Esophagus squamous epithelium (tissue), 5 donors: ENCODE measurements at regions not wholly inside any gene's neighbourhood (a gene's known extent, or its start where the extent isn't known, plus 50 kb on each side); places are given as distances from the start of the nearest gene placed in this dataset.
A peak's percentile ranks its signal among the peaks of the same experiment; 100 is the strongest.

Source experiments
- DNase-seq: peaks from one replicate; lab custom pipeline; 2025; lab: John Stamatoyannopoulos, UW
- H3K27ac ChIP-seq, 4 donors: fragments of 200-600 bp; sonication (generic); one replicate each; pipeline ENCODE4 v1.5.1; 2016 to 2019; ENCODE audit warnings: mild to moderate bottlenecking in 1 of 4
- H3K27me3 ChIP-seq, 4 donors: fragments of 200-600 bp; sonication (generic); 1 replicate in 3 of 4; 2 replicates in 1 of 4; pipeline versions ENCODE4 v1.5.1 to v1.6.0; 2017 to 2021; ENCODE audit warnings: antibody characterized with exemption in 1 of 4
- H3K36me3 ChIP-seq, 3 donors: fragments of 200-600 bp; sonication (generic); one replicate each; pipeline ENCODE4 v1.5.1; 2016 to 2019
- H3K4me1 ChIP-seq, 3 donors: fragments of 200-600 bp; sonication (generic); one replicate each; pipeline ENCODE4 v1.5.1; 2017 to 2019
- H3K4me3 ChIP-seq, 4 donors: fragments of 200-600 bp; sonication (generic); 1 replicate in 3 of 4; 2 replicates in 1 of 4; pipeline ENCODE4 v1.5.1; 2016 to 2019; ENCODE audit warnings: mild to moderate bottlenecking in 2 of 4, moderate library complexity in 1 of 4
- H3K9me3 ChIP-seq, 3 donors: fragments of 200-600 bp; sonication (generic); one replicate each; pipeline ENCODE4 v1.5.1; 2016 to 2019
- POLR2A ChIP-seq, 4 donors: fragments of 450-650 bp; IDR thresholded peaks; one replicate each; pipeline ENCODE4 v1.6.1; 2017; ENCODE audit warnings: antibody characterized with exemption in 4 of 4, mild to moderate bottlenecking in 4 of 4, moderate library complexity in 3 of 4
- WGBS, 2 donors: methylation state at CpG; one replicate each; pipeline ENCODE4 v1.1.5; 2018; 5-methylcytosine and 5-hydroxymethylcytosine counted together
- intact Hi-C: fragments of 100-400 bp; cut with DNase I; formaldehyde crosslinking; loops from one replicate; pipeline ENCODE4 v1.15.0; 2022
- TF ChIP-seq, protein P1 (sequence below), 6 experiments: fragments of 450-650 bp in 4 of 6; fragments of 200-600 bp in 2 of 6; sonication (generic) in 2 of 6; IDR thresholded peaks; one replicate each; pipeline ENCODE4 v1.5.1; 2016 to 2019; ENCODE audit warnings: antibody characterized with exemption in 6 of 6, mild to moderate bottlenecking in 4 of 6, moderate library complexity in 4 of 6
- donor health status: DM: yes; HTN: yes; CAD: no.

DNA sequence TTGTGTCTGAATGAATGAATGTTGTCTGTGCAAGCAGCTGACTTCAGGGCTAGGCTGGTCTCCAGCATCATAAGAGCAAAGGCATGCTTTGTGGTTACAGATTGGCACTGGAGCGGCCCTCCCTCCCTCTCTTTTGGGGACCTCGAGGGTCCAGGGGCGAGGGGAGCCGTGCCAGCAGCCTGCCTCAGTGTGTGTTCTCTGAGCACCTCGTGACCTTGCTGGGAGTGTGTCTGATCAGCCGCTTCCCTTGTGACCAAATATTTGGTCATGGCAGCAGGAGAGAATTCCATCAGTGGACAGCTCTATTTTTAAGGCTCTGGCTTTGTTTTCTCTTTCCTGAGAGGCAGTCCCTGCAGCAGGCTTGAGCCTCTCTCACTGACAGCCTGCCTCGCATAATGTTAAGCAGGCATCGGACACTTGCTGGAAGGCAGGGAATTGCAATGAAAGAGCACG is 329.7 kb downstream of the UQCRFS1 start:
- Histone ChIP-seq H3K27me3 (peaks cover 0 to 7% (median 0%) of the 10 kb centered on the region in 4 donors), H3K4me1 (no peaks in the 10 kb centered on the region), H3K27ac (no peak overlapping the region), H3K36me3 (no peaks in the 10 kb centered on the region), H3K4me3 (no peak overlapping the region), H3K9me3 (no peaks in the 10 kb centered on the region)
- TF ChIP-seq, protein P1, sequence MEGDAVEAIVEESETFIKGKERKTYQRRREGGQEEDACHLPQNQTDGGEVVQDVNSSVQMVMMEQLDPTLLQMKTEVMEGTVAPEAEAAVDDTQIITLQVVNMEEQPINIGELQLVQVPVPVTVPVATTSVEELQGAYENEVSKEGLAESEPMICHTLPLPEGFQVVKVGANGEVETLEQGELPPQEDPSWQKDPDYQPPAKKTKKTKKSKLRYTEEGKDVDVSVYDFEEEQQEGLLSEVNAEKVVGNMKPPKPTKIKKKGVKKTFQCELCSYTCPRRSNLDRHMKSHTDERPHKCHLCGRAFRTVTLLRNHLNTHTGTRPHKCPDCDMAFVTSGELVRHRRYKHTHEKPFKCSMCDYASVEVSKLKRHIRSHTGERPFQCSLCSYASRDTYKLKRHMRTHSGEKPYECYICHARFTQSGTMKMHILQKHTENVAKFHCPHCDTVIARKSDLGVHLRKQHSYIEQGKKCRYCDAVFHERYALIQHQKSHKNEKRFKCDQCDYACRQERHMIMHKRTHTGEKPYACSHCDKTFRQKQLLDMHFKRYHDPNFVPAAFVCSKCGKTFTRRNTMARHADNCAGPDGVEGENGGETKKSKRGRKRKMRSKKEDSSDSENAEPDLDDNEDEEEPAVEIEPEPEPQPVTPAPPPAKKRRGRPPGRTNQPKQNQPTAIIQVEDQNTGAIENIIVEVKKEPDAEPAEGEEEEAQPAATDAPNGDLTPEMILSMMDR (IDR thresholded peaks at IDR 0.05): no peak
- no peak for TF ChIP-seq POLR2A (IDR thresholded peaks at IDR 0.05)
- intact Hi-C loops: no loop called here
- DNase-seq: no peak
- 8 to 20% methylated on average over 1 to 2 of the region's 9 CpGs for WGBS, 2 donors

DNA sequence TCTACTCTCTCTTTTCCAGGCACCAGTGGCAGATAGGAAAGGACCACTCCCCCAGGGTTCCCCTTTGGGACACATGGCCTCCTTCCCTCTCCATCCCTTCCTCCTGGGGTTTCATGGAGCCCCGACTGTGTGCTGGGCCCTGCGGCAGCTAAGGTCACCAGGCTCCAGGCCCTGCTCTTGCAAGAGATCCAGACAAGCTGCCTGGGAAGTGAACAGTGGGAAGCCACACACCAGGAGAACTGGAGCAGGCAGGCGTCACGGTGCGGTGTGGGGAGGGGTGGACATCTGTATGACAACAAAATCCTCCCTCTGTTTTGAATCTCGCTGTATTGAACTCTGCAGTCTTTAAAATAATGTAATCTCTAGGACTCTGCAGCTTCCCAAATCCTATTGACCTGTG is 330.1 kb downstream of the UQCRFS1 start:
- H3K4me1 ChIP-seq: no peaks in the 10 kb centered on the region
- WGBS, 2 donors: 33 to 60% methylated on average over 1 to 6 of the region's 6 CpGs
- no peaks in the 10 kb centered on the region for H3K36me3 ChIP-seq
- H3K27me3 ChIP-seq: peaks cover 0 to 2% (median 0%) of the 10 kb centered on the region in 4 donors
- TF ChIP-seq, protein P1 (IDR thresholded peaks at IDR 0.05): no peak
- DNase-seq: no peak
- intact Hi-C loops: no loop called here
- H3K4me3 ChIP-seq: no peak overlapping the region
- H3K9me3 ChIP-seq: no peaks in the 10 kb centered on the region
- no peak overlapping the region for H3K27ac ChIP-seq

DNA sequence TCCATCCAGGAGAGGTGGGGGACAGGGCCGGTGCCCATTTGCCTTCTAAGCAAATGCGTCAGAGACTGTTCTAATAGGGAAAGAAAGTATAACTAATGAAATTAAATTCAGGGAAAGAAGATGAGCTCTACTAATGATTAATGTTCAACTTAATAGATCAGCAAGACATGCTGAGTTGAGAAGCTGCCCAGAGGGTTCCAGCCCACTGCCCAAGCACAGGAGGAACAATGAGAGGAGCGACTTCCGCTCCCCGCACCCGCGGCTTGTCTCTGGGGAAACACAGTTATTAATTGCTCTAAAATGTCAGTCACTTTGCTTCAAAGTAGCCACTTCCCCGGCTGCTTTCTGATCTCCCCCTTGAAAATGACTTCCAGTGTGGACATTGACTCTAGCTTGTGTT is 331.3 kb downstream of the UQCRFS1 start:
- Histone ChIP-seq H3K9me3 (no peaks in the 10 kb centered on the region), H3K36me3 (no peaks in the 10 kb centered on the region), H3K27me3 (no peaks in the 10 kb centered on the region), H3K4me3 (no peak overlapping the region), H3K27ac (no peak overlapping the region), H3K4me1 (no peaks in the 10 kb centered on the region)
- no peak for TF ChIP-seq POLR2A (IDR thresholded peaks at IDR 0.05)
- TF ChIP-seq, protein P1 (IDR thresholded peaks at IDR 0.05): no peak
- DNase-seq: no peak
- intact Hi-C loops: no loop called here
- 45 to 61% methylated on average over 8 of the region's 8 CpGs for WGBS, 2 donors

DNA sequence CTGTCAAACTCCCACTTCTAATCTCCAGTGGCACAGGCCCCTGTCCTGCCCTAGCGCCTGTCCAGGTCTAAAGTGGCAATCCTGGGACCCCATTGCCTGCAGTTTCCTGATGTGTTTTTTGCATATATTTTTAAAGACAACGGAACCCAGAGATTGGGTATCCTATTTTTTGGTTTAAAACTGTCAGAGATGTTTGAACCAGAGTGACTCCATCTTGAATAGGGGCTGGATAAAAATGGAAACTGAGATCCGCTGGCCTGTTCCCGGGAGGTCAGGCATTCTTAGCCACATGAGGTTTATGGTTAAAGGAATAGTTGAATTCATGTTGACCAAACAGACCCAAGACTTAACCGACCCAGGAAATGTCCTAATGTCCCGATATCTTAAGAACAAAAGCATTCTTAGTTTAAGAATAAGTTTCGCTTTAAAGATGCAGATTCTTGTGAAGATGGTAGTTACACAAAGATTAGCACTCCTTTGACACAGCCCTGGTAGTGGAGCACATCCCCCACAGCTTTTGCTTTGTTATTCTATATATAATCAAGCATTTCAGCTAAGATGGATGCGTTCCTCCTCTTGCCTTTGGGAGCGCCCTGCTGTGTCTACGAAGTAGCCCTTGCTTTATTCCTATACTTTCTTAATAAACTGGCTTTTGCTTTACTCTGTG is 332.1 kb downstream of the UQCRFS1 start:
- H3K9me3 ChIP-seq: no peaks in the 10 kb centered on the region
- 39 to 46% methylated on average over 10 of the region's 10 CpGs for WGBS, 2 donors
- no peak overlapping the region for H3K27ac ChIP-seq

DNA sequence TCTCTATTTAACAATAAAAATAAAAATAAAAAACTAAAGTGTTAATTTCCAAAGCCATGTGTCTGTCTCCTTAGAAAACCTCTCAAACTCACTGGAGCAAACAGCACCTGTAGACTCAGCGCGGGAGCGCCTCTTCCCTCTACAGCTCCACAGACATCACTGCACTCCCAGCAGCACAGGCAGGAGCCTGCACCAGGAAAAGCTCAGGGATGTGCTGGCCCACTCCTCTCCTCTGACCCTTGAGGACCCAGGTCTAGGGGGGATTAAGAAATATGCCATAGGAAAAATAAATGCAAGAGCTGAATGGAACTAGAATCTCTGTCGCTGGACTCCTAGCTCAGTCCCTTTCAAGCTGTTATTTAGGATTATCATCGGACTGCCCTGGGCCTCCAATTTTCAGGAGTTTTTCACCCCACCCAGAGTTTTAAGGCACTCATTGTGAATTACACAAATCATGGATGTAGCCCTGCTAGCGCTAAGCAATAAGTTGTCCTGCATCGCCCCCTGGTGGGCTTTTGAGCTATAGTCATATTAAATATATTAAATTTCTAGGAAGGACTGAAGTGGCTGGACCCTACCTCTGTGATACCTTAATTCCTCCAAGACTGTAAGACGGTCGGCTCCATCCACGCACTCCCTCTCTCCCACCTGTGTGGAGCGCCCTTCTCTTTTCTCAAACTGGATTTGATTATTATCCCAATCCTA is 333.9 kb downstream of the UQCRFS1 start:
- no peak for DNase-seq

More for the DNA sequence above, 332.1 kb downstream of the UQCRFS1 start:
- intact Hi-C loops: no loop called here
- no peak for DNase-seq
- Histone ChIP-seq H3K4me3 (no peak overlapping the region), H3K36me3 (no peaks in the 10 kb centered on the region), H3K27me3 (no peaks in the 10 kb centered on the region), H3K4me1 (no peaks in the 10 kb centered on the region)
- TF ChIP-seq, protein P1 (IDR thresholded peaks at IDR 0.05): no peak
- no peak for TF ChIP-seq POLR2A (IDR thresholded peaks at IDR 0.05)

More for the DNA sequence above, 333.9 kb downstream of the UQCRFS1 start:
- intact Hi-C loops: no loop called here
- H3K27me3 ChIP-seq: no peaks in the 10 kb centered on the region
- TF ChIP-seq, protein P1 (IDR thresholded peaks at IDR 0.05): peak; percentile 56 to 66 (median 60)
- no peak for TF ChIP-seq POLR2A (IDR thresholded peaks at IDR 0.05)
- H3K4me3 ChIP-seq: no peak overlapping the region
- no peaks in the 10 kb centered on the region for H3K4me1 ChIP-seq
- WGBS, 2 donors: 28 to 30% methylated on average over 11 of the region's 11 CpGs
- H3K36me3 ChIP-seq: no peaks in the 10 kb centered on the region
- no peak overlapping the region for H3K27ac ChIP-seq
- no peaks in the 10 kb centered on the region for H3K9me3 ChIP-seq
